WTC11 (cell line): ENCODE measurements at regions not wholly inside any gene's neighbourhood (a gene's known extent, or its start where the extent isn't known, plus 50 kb on each side); places are given as distances from the start of the nearest gene placed in this dataset.

ENCODE experiments used
- ATAC-seq: fragments of 200-7000 bp; cut with Tn5 transposase; 2 replicates; pipeline ENCODE4 v1.10.0; 2021; ENCODE audit warnings: mild to moderate bottlenecking, moderate library complexity
- CTCF ChIA-PET: fragments of 300-600 bp; sonication (Branson Sonifier 250); formaldehyde crosslinking; loops from one replicate; lab custom pipeline; 2021; ENCODE audit warnings: antibody characterized with exemption; lab: Charles Lee
- POLR2A ChIA-PET: fragments of 350-600 bp; sonication (Branson Sonifier 250); formaldehyde crosslinking; loops from one replicate; lab custom pipeline; 2021; ENCODE audit warnings: antibody characterized with exemption; lab: Charles Lee
- DNase-seq: peaks from one replicate; pipeline ENCODE4 v3.0.0; 2021; ENCODE audit warnings: low spot score
- H3K27ac Mint-ChIP-seq: 2 replicates; pipeline ENCODE4 v1.8.0; 2021; ENCODE audit warnings: mixed read lengths
- H3K27me3 Mint-ChIP-seq: 2 replicates; pipeline ENCODE4 v1.8.0; 2021; ENCODE audit warnings: low read depth, mild to moderate bottlenecking, moderate library complexity, mixed read lengths
- H3K36me3 Mint-ChIP-seq: 2 replicates; pipeline ENCODE4 v1.8.0; 2021; ENCODE audit warnings: mixed read lengths
- H3K4me1 Mint-ChIP-seq: 2 replicates; pipeline ENCODE4 v1.8.0; 2022; ENCODE audit warnings: mixed read lengths
- H3K4me3 Mint-ChIP-seq: 2 replicates; pipeline ENCODE4 v1.8.0; 2021; ENCODE audit warnings: mild to moderate bottlenecking, moderate library complexity, mixed read lengths
- H3K9me3 Mint-ChIP-seq: 2 replicates; pipeline ENCODE4 v1.8.0; 2021; ENCODE audit warnings: mixed read lengths
- AR ChIP-seq: fragments of 250-450 bp; sonication (Bioruptor Pico); IDR thresholded peaks from 2 replicates; pipeline ENCODE4 v1.9.0; 2021; ENCODE audit warnings: mild to moderate bottlenecking
- ARID4B ChIP-seq: sonication (generic); formaldehyde crosslinking; IDR thresholded peaks from 2 replicates; pipeline ENCODE4 v1.8.0; 2023; ENCODE audit warnings: missing genetic modification reagents, mild to moderate bottlenecking, borderline replicate concordance
- ATF1 ChIP-seq: sonication (generic); formaldehyde crosslinking; IDR thresholded peaks from 2 replicates; pipeline ENCODE4 v1.8.1; 2023; ENCODE audit warnings: mild to moderate bottlenecking, moderate library complexity, missing genetic modification reagents
- ATF6 ChIP-seq: sonication (generic); formaldehyde crosslinking; IDR thresholded peaks from 2 replicates; pipeline ENCODE4 v1.8.1; 2023; ENCODE audit warnings: mild to moderate bottlenecking, missing genetic modification reagents
- CBFB ChIP-seq: sonication (generic); formaldehyde crosslinking; IDR thresholded peaks from 2 replicates; pipeline ENCODE4 v1.8.1; 2022; ENCODE audit warnings: mild to moderate bottlenecking, low read depth, missing genetic modification reagents
- FOXK1 ChIP-seq: sonication (generic); formaldehyde crosslinking; IDR thresholded peaks from 2 replicates; pipeline ENCODE4 v1.8.0; 2022; ENCODE audit warnings: mild to moderate bottlenecking, moderate library complexity, missing genetic modification reagents
- HMGA2 ChIP-seq: fragments of 250-450 bp; sonication (Bioruptor Pico); IDR thresholded peaks from 2 replicates; pipeline ENCODE4 v1.4.0; 2021; ENCODE audit warnings: mild to moderate bottlenecking, moderate library complexity
- MAX ChIP-seq: sonication (generic); formaldehyde crosslinking; IDR thresholded peaks from 2 replicates; pipeline ENCODE4 v1.8.0; 2022; ENCODE audit warnings: mild to moderate bottlenecking, missing genetic modification reagents
- MXD4 ChIP-seq: fragments of 250-450 bp; sonication (Bioruptor Pico); IDR thresholded peaks from 2 replicates; pipeline ENCODE4 v1.8.0; 2021; ENCODE audit warnings: mild to moderate bottlenecking, moderate library complexity, borderline replicate concordance
- NR1H2 ChIP-seq: sonication (generic); formaldehyde crosslinking; IDR thresholded peaks from 2 replicates; pipeline ENCODE4 v1.9.0; 2021; ENCODE audit warnings: mild to moderate bottlenecking, moderate library complexity, missing genetic modification reagents
- OVOL2 ChIP-seq: fragments of 250-450 bp; sonication (Bioruptor Pico); IDR thresholded peaks from 2 replicates; pipeline ENCODE4 v1.9.0; 2021; ENCODE audit warnings: mild to moderate bottlenecking, borderline replicate concordance
- TEAD4 ChIP-seq: sonication (generic); formaldehyde crosslinking; IDR thresholded peaks from 2 replicates; pipeline ENCODE4 v1.8.0; 2022; ENCODE audit warnings: mild to moderate bottlenecking, missing genetic modification reagents
- USF2 ChIP-seq: sonication (generic); formaldehyde crosslinking; IDR thresholded peaks from 2 replicates; pipeline ENCODE4 v1.8.1; 2023; ENCODE audit warnings: mild to moderate bottlenecking, missing genetic modification reagents, moderate library complexity
- ZNF219 ChIP-seq: sonication (generic); formaldehyde crosslinking; IDR thresholded peaks from 2 replicates; pipeline ENCODE4 v1.8.0; 2023; ENCODE audit warnings: missing genetic modification reagents, mild to moderate bottlenecking, borderline replicate concordance
- TF ChIP-seq, protein P1 (sequence below): sonication (generic); formaldehyde crosslinking; IDR thresholded peaks from 2 replicates; pipeline ENCODE4 v1.8.0; 2022; ENCODE audit warnings: mild to moderate bottlenecking, missing genetic modification reagents
- TF ChIP-seq, protein P2 (sequence below): sonication (generic); formaldehyde crosslinking; conservative IDR thresholded peaks from 2 replicates; pipeline ENCODE4 v1.8.1; 2022; ENCODE audit warnings: mild to moderate bottlenecking, missing genetic modification reagents

DNA sequence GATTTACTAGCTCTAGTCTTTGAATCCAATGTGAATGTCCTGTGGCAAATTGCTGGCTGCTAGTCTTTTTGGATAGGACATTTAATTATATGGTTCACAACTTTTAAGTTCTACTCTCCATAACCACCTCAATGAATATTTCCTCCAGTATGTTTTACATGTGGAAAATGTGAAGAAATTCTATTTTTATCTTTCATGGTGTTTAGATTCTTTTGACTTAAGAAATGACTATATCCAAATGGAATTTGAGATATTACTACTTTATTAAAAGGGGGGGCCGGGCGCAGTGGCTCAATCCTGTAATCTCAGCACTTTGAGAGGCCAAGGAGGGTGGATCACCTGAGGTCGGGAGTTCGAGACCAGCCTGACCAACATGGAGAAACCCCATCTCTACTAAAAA is 202.0 kb downstream of the ARL4A start (continued):
- TF ChIP-seq AR (CRISPR knock-in tag): no peak
- no peak for TF ChIP-seq ZNF219 (CRISPR knock-in tag)
- no peak for TF ChIP-seq ARID4B (CRISPR knock-in tag)
- no peak for TF ChIP-seq TEAD4 (CRISPR knock-in tag)
- no peak for TF ChIP-seq MXD4 (CRISPR knock-in tag)
- TF ChIP-seq, protein P1, sequence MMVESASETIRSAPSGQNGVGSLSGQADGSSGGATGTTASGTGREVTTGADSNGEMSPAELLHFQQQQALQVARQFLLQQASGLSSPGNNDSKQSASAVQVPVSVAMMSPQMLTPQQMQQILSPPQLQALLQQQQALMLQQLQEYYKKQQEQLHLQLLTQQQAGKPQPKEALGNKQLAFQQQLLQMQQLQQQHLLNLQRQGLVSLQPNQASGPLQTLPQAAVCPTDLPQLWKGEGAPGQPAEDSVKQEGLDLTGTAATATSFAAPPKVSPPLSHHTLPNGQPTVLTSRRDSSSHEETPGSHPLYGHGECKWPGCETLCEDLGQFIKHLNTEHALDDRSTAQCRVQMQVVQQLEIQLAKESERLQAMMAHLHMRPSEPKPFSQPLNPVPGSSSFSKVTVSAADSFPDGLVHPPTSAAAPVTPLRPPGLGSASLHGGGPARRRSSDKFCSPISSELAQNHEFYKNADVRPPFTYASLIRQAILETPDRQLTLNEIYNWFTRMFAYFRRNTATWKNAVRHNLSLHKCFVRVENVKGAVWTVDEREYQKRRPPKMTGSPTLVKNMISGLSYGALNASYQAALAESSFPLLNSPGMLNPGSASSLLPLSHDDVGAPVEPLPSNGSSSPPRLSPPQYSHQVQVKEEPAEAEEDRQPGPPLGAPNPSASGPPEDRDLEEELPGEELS (CRISPR knock-in tag): no peak
- TF ChIP-seq FOXK1 (CRISPR knock-in tag): no peak
- TF ChIP-seq MAX (CRISPR knock-in tag): no peak
- TF ChIP-seq HMGA2 (CRISPR knock-in tag): no peak
- no peak for TF ChIP-seq ATF1 (CRISPR knock-in tag)
- TF ChIP-seq OVOL2 (CRISPR knock-in tag): no peak

- Mint-ChIP-seq H3K36me3 (no peaks in the 10 kb centered on the region), H3K4me1 (peaks cover 2% of the 10 kb centered on the region; the same call in 1 of the 2 replicates), H3K27me3 (no peaks in the 10 kb centered on the region), H3K27ac (no peak overlapping the region), H3K4me3 (no peak overlapping the region)
- DNase-seq: no peak
- ATAC-seq: no peak
- CTCF ChIA-PET: no interaction called here
- TF ChIP-seq CBFB (CRISPR knock-in tag) (no peak), USF2 (CRISPR knock-in tag) (no peak), ATF6 (CRISPR knock-in tag) (no peak), NR1H2 (CRISPR knock-in tag) (no peak)
- TF ChIP-seq, protein P2, sequence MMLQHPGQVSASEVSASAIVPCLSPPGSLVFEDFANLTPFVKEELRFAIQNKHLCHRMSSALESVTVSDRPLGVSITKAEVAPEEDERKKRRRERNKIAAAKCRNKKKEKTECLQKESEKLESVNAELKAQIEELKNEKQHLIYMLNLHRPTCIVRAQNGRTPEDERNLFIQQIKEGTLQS (CRISPR knock-in tag): no peak
- TF ChIP-seq, all 79 proteins: peak for 0
- POLR2A ChIA-PET: no interaction called here
- peaks cover 10% of the 10 kb centered on the region; the same call in 1 of the 2 replicates for H3K9me3 Mint-ChIP-seq
These were observed 203.2 kb downstream of the ARL4A start for GRCh38 chr7:12890586-12890985.
